ENCODE measurements at regions not wholly inside any gene's neighbourhood (a gene's known extent, or its start where the extent isn't known, plus 50 kb on each side); places are given as distances from the start of the nearest gene placed in this dataset.

DNA sequence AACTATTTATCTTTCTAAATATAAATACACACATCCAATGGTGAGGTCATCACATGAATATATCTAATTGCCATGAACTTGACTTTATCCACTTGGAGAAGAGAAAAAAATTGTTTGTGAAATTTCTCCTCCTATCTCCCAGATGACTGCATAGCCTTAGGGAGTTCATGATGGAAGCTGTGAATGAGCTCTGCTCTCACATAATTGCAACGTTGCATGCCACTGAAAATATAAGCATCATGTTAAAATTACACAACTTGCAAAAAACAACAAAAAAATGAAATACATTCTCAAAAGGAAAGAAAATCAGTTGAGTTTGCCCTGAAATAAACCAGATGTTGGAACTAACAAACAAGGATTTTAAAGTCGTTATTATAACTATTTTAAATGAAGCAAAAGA, 50.6 kb upstream of the OSR1 start:
- DNase-seq = no peak

- no peak for DNase-seq
Measured at GRCh38 chr2:19408592-19408991, 50.2 kb upstream of the OSR1 start.

Measured in GF-D8 (cell line).